PC-3 (cell line): ENCODE measurements at regions not wholly inside any gene's neighbourhood (a gene's known extent, or its start where the extent isn't known, plus 50 kb on each side); places are given as distances from the start of the nearest gene placed in this dataset.
A peak's percentile ranks its signal among the peaks of the same experiment; 100 is the strongest.

Source experiments
- ATAC-seq: fragments of 200-7000 bp; cut with Tn5 transposase; 2 replicates; pipeline ENCODE4 v1.9.1; 2020; ENCODE audit warnings: mild to moderate bottlenecking, moderate library complexity
- BruUV-seq: library from RNA; stranded (reverse); fragments of 400-500 nt; replicated peaks from 2 replicates; lab custom pipeline; 2021; lab: Mats Ljungman, UMichigan
- CTCF ChIA-PET: fragments of 300-600 bp; sonication (Branson Sonifier 250); formaldehyde crosslinking; loops from one replicate; lab custom pipeline; 2022; ENCODE audit warnings: antibody characterized with exemption; lab: Charles Lee
- POLR2A ChIA-PET: fragments of 300-600 bp; sonication (Branson Sonifier 250); formaldehyde crosslinking; loops from one replicate; lab custom pipeline; 2022; ENCODE audit warnings: antibody characterized with exemption; ENCODE audit not compliant: unreplicated experiment; lab: Charles Lee
- DNase-seq: peaks from one replicate; pipeline ENCODE4 v3.0.0-alpha.2; 2015
- H2AFZ ChIP-seq: fragments of 300-600 bp; sonication (generic); 2 replicates; pipeline ENCODE4 v1.6.0; 2016; ENCODE audit warnings: antibody characterized with exemption, low read length
- H3F3A ChIP-seq: fragments of 300-600 bp; sonication (generic); one replicate; pipeline ENCODE4 v1.6.0; 2017; ENCODE audit warnings: antibody characterized with exemption, low read length, control low read depth, mild to moderate bottlenecking; ENCODE audit not compliant: unreplicated experiment
- H3K27ac ChIP-seq: fragments of 300-600 bp; sonication (generic); 2 replicates; pipeline ENCODE4 v1.5.1; 2016; ENCODE audit warnings: mild to moderate bottlenecking, low read length
- H3K27me3 ChIP-seq: fragments of 300-600 bp; sonication (generic); 2 replicates; pipeline ENCODE4 v1.6.1; 2016; ENCODE audit warnings: low read length, mixed read lengths
- H3K36me3 ChIP-seq: fragments of 300-600 bp; sonication (generic); 2 replicates; pipeline ENCODE4 v1.6.1; 2016; ENCODE audit warnings: low read depth, mixed run types, low read length, mixed read lengths
- H3K4me1 ChIP-seq: fragments of 300-600 bp; sonication (generic); 2 replicates; pipeline ENCODE4 v1.5.1; 2016; ENCODE audit warnings: low read length; ENCODE audit not compliant: insufficient read depth
- H3K4me2 ChIP-seq: fragments of 300-600 bp; sonication (generic); 2 replicates; pipeline ENCODE4 v1.6.0; 2016; ENCODE audit warnings: low read length
- H3K4me3 ChIP-seq: fragments of 300-600 bp; sonication (generic); 2 replicates; pipeline ENCODE4 v1.5.1; 2016; ENCODE audit warnings: mild to moderate bottlenecking, low read length, mixed read lengths
- H3K79me2 ChIP-seq: fragments of 300-600 bp; sonication (generic); 2 replicates; pipeline ENCODE4 v1.6.1; 2017; ENCODE audit warnings: low read length, mixed read lengths
- H3K9ac ChIP-seq: fragments of 300-600 bp; sonication (generic); 2 replicates; pipeline ENCODE4 v1.6.0; 2016; ENCODE audit warnings: mild to moderate bottlenecking, low read length
- H3K9me2 ChIP-seq: fragments of 300-600 bp; sonication (generic); replicated peaks from 2 replicates; pipeline ENCODE4 v1.6.1; 2016; ENCODE audit warnings: mixed run types, low read length, mixed read lengths
- H3K9me3 ChIP-seq: fragments of 300-600 bp; sonication (generic); 2 replicates; pipeline ENCODE4 v1.6.1; 2016; ENCODE audit warnings: low read length, mixed read lengths
- H4K20me1 ChIP-seq: fragments of 300-600 bp; sonication (generic); 2 replicates; pipeline ENCODE4 v1.6.1; 2016; ENCODE audit warnings: low read length, mixed read lengths
- CTCF ChIP-seq: fragments of 300-600 bp; sonication (generic); conservative IDR thresholded peaks from 2 replicates; pipeline ENCODE4 v1.5.1; 2017; ENCODE audit warnings: antibody characterized with exemption, low read depth, mild to moderate bottlenecking, low read length
- EZH2 ChIP-seq: fragments of 300-600 bp; sonication (generic); IDR thresholded peaks from one replicate; pipeline ENCODE4 v1.6.1; 2017; ENCODE audit warnings: antibody characterized with exemption, mild to moderate bottlenecking, low read length; ENCODE audit not compliant: unreplicated experiment
- EZH2phosphoT487 ChIP-seq: fragments of 300-600 bp; sonication (generic); IDR thresholded peaks from 2 replicates; pipeline ENCODE4 v1.6.1; 2018; ENCODE audit warnings: mild to moderate bottlenecking, antibody characterized with exemption, low read length, borderline replicate concordance
- intact Hi-C: fragments of 100-400 bp; cut with micrococcal nuclease; formaldehyde crosslinking; loops from 2 replicates; pipeline ENCODE4 v1.9.0; 2023

GRCh38 chrX:45381366-45381765 lies 180.7 kb upstream of the DIPK2B start:
- BruUV-seq, result no TSS peak
- intact Hi-C loops, result no loop called here

GRCh38 chrX:45379236-45379635 lies 178.6 kb upstream of the DIPK2B start:
- H3K9ac ChIP-seq, result no peak overlapping the region
- ChIA-PET CTCF (no interaction called here), POLR2A (no interaction called here)
- no peaks in the 10 kb centered on the region for H3K9me2 ChIP-seq
- no peaks in the 10 kb centered on the region; the same call in 1 of the 2 replicates for H3K36me3 ChIP-seq
- H3K27me3 ChIP-seq, result no peaks in the 10 kb centered on the region
- no peaks in the 10 kb centered on the region for H3K4me1 ChIP-seq
- no peak for TF ChIP-seq EZH2
- TF ChIP-seq EZH2phosphoT487, result no peak
- TF ChIP-seq CTCF, result no peak
- no peaks in the 10 kb centered on the region for H3K9me3 ChIP-seq
- 0 out of 2 replicates have a peak overlapping the region, but pooled peaks have one; percentile 30 for H2AFZ ChIP-seq
- H3K4me3 ChIP-seq, result no peak overlapping the region
- no peak overlapping the region for H3K27ac ChIP-seq
- DNase-seq (no peak), ATAC-seq (no peak)
- H3K79me2 ChIP-seq, result no peaks in the 10 kb centered on the region
- no TSS peak for BruUV-seq
- no peaks in the 10 kb centered on the region for H3F3A ChIP-seq
- no peak overlapping the region for H3K4me2 ChIP-seq
- intact Hi-C loops, result no loop called here
- H4K20me1 ChIP-seq, result no peaks in the 10 kb centered on the region

More at GRCh38 chrX:45381366-45381765, 180.7 kb upstream of the DIPK2B start:
- no peaks in the 10 kb centered on the region for H3F3A ChIP-seq
- H3K27ac ChIP-seq, result no peak overlapping the region
- H3K9ac ChIP-seq, result no peak overlapping the region
- ChIA-PET POLR2A (no interaction called here), CTCF (interaction anchor here (0.6 kb wide), 1 partner anchor 60 kb away, joined by 20 read pairs; no protein-coding TSS in a partner anchor)
- TF ChIP-seq EZH2phosphoT487 (no peak), EZH2 (no peak), CTCF (no peak)
- ATAC-seq, result no peak
- H4K20me1 ChIP-seq, result no peaks in the 10 kb centered on the region
- no peaks in the 10 kb centered on the region for H3K4me1 ChIP-seq
- no peaks in the 10 kb centered on the region for H3K79me2 ChIP-seq
- no peak overlapping the region for H3K4me2 ChIP-seq
- no peak for DNase-seq
- no peaks in the 10 kb centered on the region; the same call in 1 of the 2 replicates for H3K36me3 ChIP-seq
- no peak overlapping the region for H3K4me3 ChIP-seq
- H3K9me3 ChIP-seq, result no peaks in the 10 kb centered on the region
- H3K9me2 ChIP-seq, result no peaks in the 10 kb centered on the region
- no peak overlapping the region for H2AFZ ChIP-seq
- no peaks in the 10 kb centered on the region for H3K27me3 ChIP-seq

- H3F3A ChIP-seq, result no peaks in the 10 kb centered on the region
- no TSS peak for BruUV-seq
- ChIA-PET CTCF (no interaction called here), POLR2A (no interaction called here)
- no peak overlapping the region for H3K27ac ChIP-seq
- no peaks in the 10 kb centered on the region for H3K4me1 ChIP-seq
- no peak overlapping the region for H3K9ac ChIP-seq
- no peak for DNase-seq
- H3K4me3 ChIP-seq, result no peak overlapping the region
- no peaks in the 10 kb centered on the region for H3K79me2 ChIP-seq
- no peaks in the 10 kb centered on the region for H3K27me3 ChIP-seq
- ATAC-seq, result no peak
- H4K20me1 ChIP-seq, result no peaks in the 10 kb centered on the region
- intact Hi-C loops, result no loop called here
- H3K4me2 ChIP-seq, result no peak overlapping the region
- H3K9me3 ChIP-seq, result peaks cover 5% of the 10 kb centered on the region; the same call in 1 of the 2 replicates
- peaks cover 3% of the 10 kb centered on the region for H3K36me3 ChIP-seq
- no peak overlapping the region for H2AFZ ChIP-seq
- no peaks in the 10 kb centered on the region for H3K9me2 ChIP-seq
- TF ChIP-seq EZH2 (no peak), CTCF (no peak), EZH2phosphoT487 (no peak)
These were observed 171.5 kb upstream of the DIPK2B start for GRCh38 chrX:45372151-45372550.
